ENCODE measurements at regions not wholly inside any gene's neighbourhood (a gene's known extent, or its start where the extent isn't known, plus 50 kb on each side); places are given as distances from the start of the nearest gene placed in this dataset.

DNA sequence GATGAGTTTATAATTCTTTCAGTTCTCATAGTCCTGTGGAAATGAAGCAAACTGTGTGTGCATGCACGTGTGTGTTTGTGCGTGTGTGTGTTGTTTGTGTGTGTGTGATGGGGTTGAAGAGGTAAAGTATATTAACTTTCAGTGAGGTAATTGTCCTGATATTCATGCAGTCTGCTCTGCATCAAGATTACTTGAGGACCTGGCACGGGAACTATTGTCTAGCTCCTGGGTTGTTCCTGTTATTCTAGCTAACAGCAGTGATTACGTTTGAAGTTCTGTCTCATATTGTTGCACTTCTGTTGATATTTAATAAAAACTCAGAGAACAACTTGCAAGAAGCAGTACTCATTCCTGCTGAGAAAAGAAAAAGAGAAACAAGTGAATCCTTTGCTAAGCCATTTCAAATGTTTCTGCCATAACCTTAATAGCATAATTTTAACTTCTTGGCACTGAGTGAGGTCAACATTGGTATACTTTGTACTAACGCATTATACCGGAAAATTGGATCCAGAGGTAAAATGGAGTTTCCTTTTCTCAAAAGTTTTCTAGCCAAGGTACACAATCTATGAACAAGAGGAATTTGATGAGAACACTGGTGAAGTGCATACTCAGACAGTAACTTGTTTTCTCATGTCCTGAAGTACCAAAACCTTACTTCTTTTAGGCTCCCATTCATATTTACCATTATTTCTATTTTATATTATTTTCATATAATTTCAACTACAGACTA lies 113.2 kb downstream of the SPCS3 start:
- in situ Hi-C loops (cut with MboI; ENCODE audit: low pct_unique_long_range_greater_than_20kb, low sequenced_read_pairs, unreplicated experiment) = no loop called here
- DNase-seq (ENCODE audit: low spot score) = no peak
- no peak for TF ChIP-seq CTCF (IDR thresholded peaks at IDR 0.05; ENCODE audit: extremely low read depth, insufficient read depth, missing control alignments)

GRCh38 chr4:176433983-176434382 lies 114.2 kb downstream of the SPCS3 start:
- no peak for DNase-seq (ENCODE audit: low spot score)
- TF ChIP-seq CTCF (IDR thresholded peaks at IDR 0.05; ENCODE audit: extremely low read depth, insufficient read depth, missing control alignments) = no peak
- in situ Hi-C loops (cut with MboI; ENCODE audit: low pct_unique_long_range_greater_than_20kb, low sequenced_read_pairs, unreplicated experiment) = no loop called here

GRCh38 chr4:176435901-176436292 lies 116.1 kb downstream of the SPCS3 start:
- in situ Hi-C loops (cut with MboI; ENCODE audit: low pct_unique_long_range_greater_than_20kb, low sequenced_read_pairs, unreplicated experiment) = no loop called here
- no peak for TF ChIP-seq CTCF (IDR thresholded peaks at IDR 0.05; ENCODE audit: extremely low read depth, insufficient read depth, missing control alignments)
- no peak for DNase-seq (ENCODE audit: low spot score)

- TF ChIP-seq CTCF (IDR thresholded peaks at IDR 0.05; ENCODE audit: extremely low read depth, insufficient read depth, missing control alignments) = no peak
- in situ Hi-C loops (cut with MboI; ENCODE audit: low pct_unique_long_range_greater_than_20kb, low sequenced_read_pairs, unreplicated experiment) = no loop called here
- DNase-seq (ENCODE audit: low spot score) = no peak
Measured at GRCh38 chr4:176436293-176436973, 116.7 kb downstream of the SPCS3 start.

GRCh38 chr4:176437756-176438155 lies 118.0 kb downstream of the SPCS3 start:
- no peak for DNase-seq (ENCODE audit: low spot score)
- no peak for TF ChIP-seq CTCF (IDR thresholded peaks at IDR 0.05; ENCODE audit: extremely low read depth, insufficient read depth, missing control alignments)
- in situ Hi-C loops (cut with MboI; ENCODE audit: low pct_unique_long_range_greater_than_20kb, low sequenced_read_pairs, unreplicated experiment) = no loop called here

DNA sequence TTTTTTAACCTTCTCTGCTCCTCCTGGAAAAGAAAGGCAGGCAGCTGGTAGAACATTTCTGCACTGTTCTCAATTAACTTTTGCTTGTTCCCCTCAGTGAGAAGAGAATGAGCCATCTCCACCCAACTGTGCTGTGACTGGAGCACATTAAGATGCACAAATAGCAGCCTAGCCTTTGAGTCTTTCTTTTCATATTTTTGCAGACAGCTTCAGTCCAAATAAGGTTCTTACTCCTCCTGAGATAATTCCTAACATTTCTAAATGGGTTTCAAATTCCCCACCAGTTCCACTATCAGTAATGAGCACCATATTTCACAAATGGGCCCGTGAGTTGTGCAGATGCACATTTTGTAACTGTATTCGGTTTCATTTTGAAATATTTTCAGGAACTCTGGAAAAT lies 118.6 kb downstream of the SPCS3 start:
- no peak for TF ChIP-seq CTCF (IDR thresholded peaks at IDR 0.05; ENCODE audit: extremely low read depth, insufficient read depth, missing control alignments)
- DNase-seq (ENCODE audit: low spot score) = no peak
- in situ Hi-C loops (cut with MboI; ENCODE audit: low pct_unique_long_range_greater_than_20kb, low sequenced_read_pairs, unreplicated experiment) = no loop called here

Measured in GM13977 (cell line).